ENCODE measurements at regions not wholly inside any gene's neighbourhood (a gene's known extent, or its start where the extent isn't known, plus 50 kb on each side); places are given as distances from the start of the nearest gene placed in this dataset.

DNA sequence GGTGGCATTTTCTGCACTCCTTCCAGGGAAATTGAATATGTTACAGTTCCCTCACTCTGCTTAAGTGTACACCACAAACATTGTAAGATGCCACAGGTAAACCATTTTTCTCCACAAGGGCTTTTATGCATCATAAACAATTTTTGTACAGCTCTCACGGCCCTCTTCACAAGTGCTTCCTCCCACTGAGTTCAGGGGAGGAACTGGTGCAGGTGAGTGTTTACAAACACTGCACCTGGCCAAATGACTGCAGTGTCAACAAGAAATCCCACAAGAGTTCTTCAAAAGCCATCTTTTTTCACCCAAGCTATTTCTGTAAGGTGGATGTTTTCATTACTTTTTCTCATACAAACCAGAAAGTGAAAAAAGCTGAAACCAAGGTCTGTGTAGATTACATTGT is 973.2 kb downstream of the AACS start:
- TF ChIP-seq, protein P1, sequence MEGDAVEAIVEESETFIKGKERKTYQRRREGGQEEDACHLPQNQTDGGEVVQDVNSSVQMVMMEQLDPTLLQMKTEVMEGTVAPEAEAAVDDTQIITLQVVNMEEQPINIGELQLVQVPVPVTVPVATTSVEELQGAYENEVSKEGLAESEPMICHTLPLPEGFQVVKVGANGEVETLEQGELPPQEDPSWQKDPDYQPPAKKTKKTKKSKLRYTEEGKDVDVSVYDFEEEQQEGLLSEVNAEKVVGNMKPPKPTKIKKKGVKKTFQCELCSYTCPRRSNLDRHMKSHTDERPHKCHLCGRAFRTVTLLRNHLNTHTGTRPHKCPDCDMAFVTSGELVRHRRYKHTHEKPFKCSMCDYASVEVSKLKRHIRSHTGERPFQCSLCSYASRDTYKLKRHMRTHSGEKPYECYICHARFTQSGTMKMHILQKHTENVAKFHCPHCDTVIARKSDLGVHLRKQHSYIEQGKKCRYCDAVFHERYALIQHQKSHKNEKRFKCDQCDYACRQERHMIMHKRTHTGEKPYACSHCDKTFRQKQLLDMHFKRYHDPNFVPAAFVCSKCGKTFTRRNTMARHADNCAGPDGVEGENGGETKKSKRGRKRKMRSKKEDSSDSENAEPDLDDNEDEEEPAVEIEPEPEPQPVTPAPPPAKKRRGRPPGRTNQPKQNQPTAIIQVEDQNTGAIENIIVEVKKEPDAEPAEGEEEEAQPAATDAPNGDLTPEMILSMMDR (IDR thresholded peaks at IDR 0.05) = no peak
- TF ChIP-seq ATF1 (CRISPR knock-in tag; IDR thresholded peaks at IDR 0.05) (no peak), RORB (CRISPR knock-in tag; IDR thresholded peaks at IDR 0.05) (no peak), CBFB (CRISPR knock-in tag; IDR thresholded peaks at IDR 0.05; ENCODE audit: low read depth) (no peak), TP53 (CRISPR knock-in tag; IDR thresholded peaks at IDR 0.05) (no peak), JUN (CRISPR knock-in tag; IDR thresholded peaks at IDR 0.05) (no peak)
- TF ChIP-seq, protein P2, sequence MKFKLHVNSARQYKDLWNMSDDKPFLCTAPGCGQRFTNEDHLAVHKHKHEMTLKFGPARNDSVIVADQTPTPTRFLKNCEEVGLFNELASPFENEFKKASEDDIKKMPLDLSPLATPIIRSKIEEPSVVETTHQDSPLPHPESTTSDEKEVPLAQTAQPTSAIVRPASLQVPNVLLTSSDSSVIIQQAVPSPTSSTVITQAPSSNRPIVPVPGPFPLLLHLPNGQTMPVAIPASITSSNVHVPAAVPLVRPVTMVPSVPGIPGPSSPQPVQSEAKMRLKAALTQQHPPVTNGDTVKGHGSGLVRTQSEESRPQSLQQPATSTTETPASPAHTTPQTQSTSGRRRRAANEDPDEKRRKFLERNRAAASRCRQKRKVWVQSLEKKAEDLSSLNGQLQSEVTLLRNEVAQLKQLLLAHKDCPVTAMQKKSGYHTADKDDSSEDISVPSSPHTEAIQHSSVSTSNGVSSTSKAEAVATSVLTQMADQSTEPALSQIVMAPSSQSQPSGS (CRISPR knock-in tag; IDR thresholded peaks at IDR 0.05; ENCODE audit: borderline replicate concordance, low read depth) = no peak
- TF ChIP-seq, protein P3, sequence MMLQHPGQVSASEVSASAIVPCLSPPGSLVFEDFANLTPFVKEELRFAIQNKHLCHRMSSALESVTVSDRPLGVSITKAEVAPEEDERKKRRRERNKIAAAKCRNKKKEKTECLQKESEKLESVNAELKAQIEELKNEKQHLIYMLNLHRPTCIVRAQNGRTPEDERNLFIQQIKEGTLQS (CRISPR knock-in tag; conservative IDR thresholded peaks at IDR 0.05) = no peak
- TF ChIP-seq, protein P4, sequence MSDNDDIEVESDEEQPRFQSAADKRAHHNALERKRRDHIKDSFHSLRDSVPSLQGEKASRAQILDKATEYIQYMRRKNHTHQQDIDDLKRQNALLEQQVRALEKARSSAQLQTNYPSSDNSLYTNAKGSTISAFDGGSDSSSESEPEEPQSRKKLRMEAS (CRISPR knock-in tag; IDR thresholded peaks at IDR 0.05) = no peak
